IPS-20b (cell line): ENCODE measurements at regions not wholly inside any gene's neighbourhood (a gene's known extent, or its start where the extent isn't known, plus 50 kb on each side); places are given as distances from the start of the nearest gene placed in this dataset.
"Not testable (repeated sequence)": the region's sequence is repeated elsewhere in the genome, so short reads cannot be mapped to it uniquely, and the experiment has no call there.

ENCODE experiments used
- H3K27ac ChIP-seq: one replicate; pipeline ENCODE4 v1.5.1; 2013; ENCODE audit warnings: low read length
- H3K27me3 ChIP-seq: 2 replicates; pipeline ENCODE4 v1.6.1; 2013; ENCODE audit warnings: mild to moderate bottlenecking, low read length, inconsistent platforms; ENCODE audit not compliant: insufficient read depth
- H3K36me3 ChIP-seq: 2 replicates; pipeline ENCODE4 v1.6.1; 2013; ENCODE audit warnings: low read depth, mild to moderate bottlenecking, inconsistent platforms, low read length, moderate library complexity; ENCODE audit not compliant: insufficient read depth
- H3K4me1 ChIP-seq: 2 replicates; pipeline ENCODE4 v1.6.1; 2013; ENCODE audit warnings: mild to moderate bottlenecking, control low read depth, inconsistent platforms, low read length, moderate library complexity; ENCODE audit not compliant: insufficient read depth
- H3K4me3 ChIP-seq: 2 replicates; pipeline ENCODE4 v1.5.1; 2013; ENCODE audit warnings: mild to moderate bottlenecking, low read length, inconsistent platforms
- H3K9ac ChIP-seq: 2 replicates; pipeline ENCODE4 v1.6.1; 2013; ENCODE audit warnings: low read depth, mild to moderate bottlenecking, inconsistent platforms, low read length, moderate library complexity
- H3K9me3 ChIP-seq: 2 replicates; pipeline ENCODE4 v1.6.1; 2013; ENCODE audit warnings: mild to moderate bottlenecking, low read depth, low read length, inconsistent platforms; ENCODE audit not compliant: insufficient read depth

DNA sequence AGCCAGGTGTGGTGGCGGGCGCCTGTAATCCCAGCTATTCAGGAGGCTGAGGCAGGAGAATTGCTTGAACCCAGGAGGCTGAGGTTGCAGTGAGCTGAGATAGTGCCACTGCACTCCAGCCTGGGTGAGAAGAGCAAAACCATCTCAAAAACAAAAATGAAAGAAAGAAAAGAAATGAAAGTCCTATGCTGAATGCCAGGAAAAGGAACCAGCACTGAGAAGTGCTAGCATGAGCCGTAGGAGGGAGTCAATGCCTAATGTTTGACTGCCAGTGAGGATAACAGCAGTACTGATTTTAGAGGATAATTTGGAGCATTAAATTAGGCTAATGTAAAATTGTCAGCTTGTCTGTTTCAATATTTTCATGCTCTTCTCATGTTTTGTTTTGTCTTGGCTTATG, 472.8 kb downstream of the GADD45G start:
- not testable (repeated sequence) for H3K9ac ChIP-seq, H3K27me3 ChIP-seq, H3K27ac ChIP-seq, H3K4me3 ChIP-seq, H3K36me3 ChIP-seq, H3K9me3 ChIP-seq, H3K4me1 ChIP-seq

DNA sequence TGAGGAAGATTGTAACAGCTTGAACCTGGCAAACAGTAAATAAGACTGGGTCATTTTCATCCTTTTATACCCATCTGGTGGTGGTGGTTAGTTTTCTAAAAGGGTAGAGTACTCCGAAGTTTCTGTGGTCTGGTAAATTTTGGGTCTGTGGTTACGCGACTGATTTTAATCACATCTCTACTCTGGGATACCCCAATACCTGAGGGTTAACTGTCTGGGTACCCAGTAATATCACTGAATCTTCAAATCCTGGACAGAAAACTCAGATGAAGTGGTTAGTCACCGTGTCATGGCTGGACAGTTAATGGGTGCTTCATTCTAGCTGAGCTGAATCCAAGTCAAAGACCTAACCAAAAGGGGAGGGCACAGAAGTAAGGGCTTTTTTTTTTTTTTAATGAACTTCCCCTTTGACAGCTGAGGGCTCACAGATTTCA, 474.2 kb downstream of the GADD45G start:
- no peaks in the 10 kb centered on the region; the same call in 1 of the 2 replicates for H3K27me3 ChIP-seq
- no peaks in the 10 kb centered on the region for H3K4me1 ChIP-seq
- no peak overlapping the region for H3K27ac ChIP-seq
- H3K4me3 ChIP-seq: no peak overlapping the region
- H3K36me3 ChIP-seq: no peaks in the 10 kb centered on the region
- H3K9me3 ChIP-seq: no peaks in the 10 kb centered on the region
- H3K9ac ChIP-seq: no peak overlapping the region

DNA sequence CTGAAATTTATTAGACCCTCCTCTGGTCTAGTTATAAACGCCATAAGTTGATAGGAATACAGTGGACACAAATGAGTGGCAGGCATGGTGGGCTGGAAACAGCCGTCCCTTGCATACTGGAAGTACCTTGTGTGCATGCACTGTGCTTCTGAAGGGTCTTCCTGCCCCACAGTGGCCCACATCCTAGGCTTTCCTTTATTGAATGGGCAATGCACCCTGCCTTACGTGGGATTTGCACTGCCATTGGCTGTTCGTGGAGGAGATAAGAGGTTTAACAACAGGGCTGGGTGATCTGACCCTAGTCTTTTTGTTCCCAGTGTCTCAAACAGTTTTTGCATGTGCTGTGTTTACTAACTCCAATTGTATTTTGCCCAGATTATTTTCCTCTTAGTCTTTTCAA, 480.8 kb downstream of the GADD45G start:
- Histone ChIP-seq H3K9me3 (no peaks in the 10 kb centered on the region), H3K27me3 (no peaks in the 10 kb centered on the region), H3K27ac (no peak overlapping the region)

DNA sequence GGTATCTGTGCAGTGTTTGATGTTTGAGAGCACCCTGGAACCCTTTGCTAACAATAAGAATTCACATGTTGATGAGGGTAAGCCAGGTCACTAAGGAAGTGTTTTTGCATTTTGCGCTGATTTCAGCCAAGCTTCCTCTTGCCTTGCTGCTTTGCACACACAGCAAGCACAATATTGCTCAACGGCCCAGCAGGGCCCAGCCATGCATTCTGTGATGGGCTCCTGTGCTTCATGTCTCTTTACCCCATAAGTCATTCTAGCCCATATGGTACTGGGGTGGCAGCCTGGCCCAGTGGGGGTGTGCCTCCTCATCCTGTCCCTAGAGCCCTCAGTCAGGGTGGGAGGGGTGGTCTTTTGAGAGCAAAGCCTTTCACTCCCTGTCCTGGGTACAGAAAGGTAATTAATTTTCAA, 481.3 kb downstream of the GADD45G start:
- Histone ChIP-seq H3K27ac (no peak overlapping the region), H3K9ac (no peak overlapping the region), H3K27me3 (no peaks in the 10 kb centered on the region), H3K4me1 (peaks cover 11% of the 10 kb centered on the region), H3K9me3 (no peaks in the 10 kb centered on the region), H3K4me3 (no peak overlapping the region), H3K36me3 (no peaks in the 10 kb centered on the region)

More for the DNA sequence above, 480.8 kb downstream of the GADD45G start:
- Histone ChIP-seq H3K36me3 (no peaks in the 10 kb centered on the region), H3K4me3 (no peak overlapping the region), H3K9ac (no peak overlapping the region), H3K4me1 (peaks cover 11% of the 10 kb centered on the region)

DNA sequence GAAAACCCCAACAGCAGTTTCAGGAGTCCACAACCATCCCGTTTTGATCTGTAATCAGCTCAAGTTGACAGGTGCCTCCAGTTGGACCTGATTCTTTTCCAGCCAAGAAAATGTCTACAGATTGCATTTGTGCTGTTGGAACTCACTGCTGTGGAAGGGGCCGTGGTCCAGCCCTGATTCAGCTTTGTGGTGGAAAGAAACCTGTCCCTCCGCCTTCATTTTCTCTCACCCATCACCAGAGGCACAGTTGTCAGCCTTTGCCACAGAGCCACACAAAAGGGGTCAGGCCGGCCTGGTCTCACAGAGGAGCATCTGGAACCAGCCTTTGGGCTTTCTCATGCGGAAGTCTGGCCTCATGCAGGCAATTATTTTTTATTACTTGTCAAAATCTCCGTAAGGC, 483.6 kb downstream of the GADD45G start:
- Histone ChIP-seq H3K27me3 (no peaks in the 10 kb centered on the region), H3K9me3 (no peaks in the 10 kb centered on the region), H3K9ac (no peak overlapping the region), H3K4me3 (no peak overlapping the region), H3K4me1 (peaks cover 11% of the 10 kb centered on the region), H3K36me3 (no peaks in the 10 kb centered on the region), H3K27ac (no peak overlapping the region)

DNA sequence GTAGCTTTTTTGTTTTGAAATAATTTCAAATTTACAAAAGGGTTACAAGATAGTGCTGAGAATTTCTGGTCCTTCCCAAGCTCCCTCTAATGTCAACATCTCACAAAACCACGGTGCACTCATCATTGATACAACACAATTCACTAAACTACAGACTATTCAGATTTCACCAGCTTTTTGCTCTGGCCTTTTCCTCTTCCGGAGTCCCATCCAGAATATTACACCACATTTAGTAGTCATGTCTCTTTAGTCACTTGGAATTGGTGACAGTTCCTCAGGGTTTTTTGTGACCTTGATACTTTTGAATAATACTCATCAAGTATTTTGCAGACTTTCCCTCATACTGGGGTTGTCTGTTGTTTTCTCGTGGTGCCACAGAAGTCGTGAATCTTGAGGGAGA, 484.0 kb downstream of the GADD45G start:
- Histone ChIP-seq H3K4me1 (peaks cover 11% of the 10 kb centered on the region), H3K36me3 (no peaks in the 10 kb centered on the region), H3K27ac (no peak overlapping the region), H3K9ac (no peak overlapping the region), H3K4me3 (no peak overlapping the region), H3K27me3 (no peaks in the 10 kb centered on the region), H3K9me3 (no peaks in the 10 kb centered on the region)

DNA sequence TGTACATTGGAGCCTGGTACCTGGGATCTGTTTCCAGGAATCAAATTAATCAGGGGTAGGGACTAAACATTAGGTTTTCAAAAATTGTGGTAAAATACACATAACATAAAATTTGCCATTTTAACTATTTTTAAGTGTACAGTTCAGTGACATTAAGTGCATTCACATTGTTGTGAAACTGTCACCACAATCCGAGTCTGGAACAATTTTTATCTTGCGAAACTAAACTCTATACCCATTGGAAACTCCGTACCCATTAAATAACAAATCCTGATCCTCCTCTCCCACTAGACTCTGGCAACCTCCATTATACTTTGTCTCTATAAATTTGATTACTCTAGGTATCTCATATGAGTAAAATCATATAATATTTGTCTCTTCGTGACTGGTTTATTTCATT, 486.2 kb downstream of the GADD45G start:
- no peak overlapping the region for H3K27ac ChIP-seq
- H3K27me3 ChIP-seq: no peaks in the 10 kb centered on the region
- H3K36me3 ChIP-seq: no peaks in the 10 kb centered on the region
- no peak overlapping the region for H3K9ac ChIP-seq
- peaks cover 5% of the 10 kb centered on the region; the same call in 1 of the 2 replicates for H3K4me1 ChIP-seq
- H3K9me3 ChIP-seq: no peaks in the 10 kb centered on the region
- no peak overlapping the region for H3K4me3 ChIP-seq

DNA sequence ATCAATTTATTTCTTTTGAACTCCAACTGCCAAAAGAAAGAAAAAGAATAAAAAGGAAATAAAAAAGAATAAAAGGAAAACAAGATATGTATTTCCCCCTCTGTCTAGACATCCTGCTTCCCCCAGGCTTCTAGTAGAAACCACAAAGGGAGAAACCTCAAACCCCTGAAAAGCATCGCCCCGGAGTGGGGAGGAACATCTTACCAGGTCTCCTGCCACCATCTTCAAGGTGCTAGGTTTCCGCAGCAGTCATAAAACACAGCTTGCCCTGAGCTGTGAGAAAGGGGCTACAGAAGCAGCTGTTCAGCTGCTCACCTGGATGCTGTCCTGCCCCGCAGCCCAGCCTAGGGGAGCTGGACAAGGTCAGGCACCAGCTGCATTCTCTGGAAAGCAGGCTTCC, 487.7 kb downstream of the GADD45G start:
- no peaks in the 10 kb centered on the region for H3K27me3 ChIP-seq
- no peak overlapping the region for H3K9ac ChIP-seq
- no peaks in the 10 kb centered on the region for H3K36me3 ChIP-seq
- no peaks in the 10 kb centered on the region for H3K9me3 ChIP-seq
- H3K27ac ChIP-seq: no peak overlapping the region
- no peaks in the 10 kb centered on the region for H3K4me1 ChIP-seq
- no peak overlapping the region for H3K4me3 ChIP-seq

DNA sequence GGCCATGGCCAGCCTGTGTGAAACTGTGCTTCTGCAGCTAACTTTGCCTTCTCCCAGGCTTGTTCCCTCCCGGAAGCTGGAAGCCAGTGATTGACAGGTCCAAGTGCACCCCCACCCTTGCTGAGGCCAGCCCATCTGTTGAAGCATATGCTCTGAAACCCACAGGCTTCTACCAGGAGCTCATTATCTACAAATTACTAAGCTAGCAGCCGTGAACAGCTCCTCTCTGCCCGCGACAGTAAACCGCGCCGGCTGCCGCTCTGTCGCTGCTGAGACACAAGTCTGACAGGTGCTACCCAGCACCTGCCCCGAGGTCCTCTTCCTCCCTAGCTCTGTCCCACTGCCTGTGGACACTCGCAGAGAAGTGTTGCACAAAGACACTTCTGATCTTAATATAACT, 490.9 kb downstream of the GADD45G start:
- no peaks in the 10 kb centered on the region for H3K9me3 ChIP-seq
- no peak overlapping the region for H3K27ac ChIP-seq
- no peaks in the 10 kb centered on the region for H3K4me1 ChIP-seq
- H3K27me3 ChIP-seq: no peaks in the 10 kb centered on the region; the same call in 1 of the 2 replicates
- no peak overlapping the region for H3K9ac ChIP-seq
- no peak overlapping the region for H3K4me3 ChIP-seq
- H3K36me3 ChIP-seq: no peaks in the 10 kb centered on the region

DNA sequence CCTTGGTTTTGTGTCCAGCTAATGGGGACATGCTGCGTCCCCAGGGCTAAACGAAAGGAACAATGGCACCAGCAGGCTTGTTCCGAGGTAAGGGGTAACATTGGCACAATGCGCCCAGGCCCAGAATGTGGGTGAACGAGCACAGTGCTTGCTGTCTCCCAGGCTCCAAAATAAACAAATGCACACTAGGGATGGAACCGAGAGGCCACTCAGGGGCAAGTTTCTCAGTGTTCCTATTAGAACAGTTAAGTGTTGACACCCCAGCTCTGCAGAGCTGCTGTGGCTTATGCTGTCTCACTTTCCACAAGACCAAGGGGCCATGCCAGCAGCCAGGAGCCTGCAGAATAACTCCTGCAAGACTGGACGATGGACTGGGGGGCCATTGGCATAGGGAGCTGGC, 492.4 kb downstream of the GADD45G start:
- Histone ChIP-seq H3K9me3 (no peaks in the 10 kb centered on the region), H3K36me3 (no peaks in the 10 kb centered on the region), H3K9ac (no peak overlapping the region), H3K27ac (no peak overlapping the region), H3K4me1 (no peaks in the 10 kb centered on the region), H3K4me3 (no peak overlapping the region), H3K27me3 (no peaks in the 10 kb centered on the region; the same call in 1 of the 2 replicates)

DNA sequence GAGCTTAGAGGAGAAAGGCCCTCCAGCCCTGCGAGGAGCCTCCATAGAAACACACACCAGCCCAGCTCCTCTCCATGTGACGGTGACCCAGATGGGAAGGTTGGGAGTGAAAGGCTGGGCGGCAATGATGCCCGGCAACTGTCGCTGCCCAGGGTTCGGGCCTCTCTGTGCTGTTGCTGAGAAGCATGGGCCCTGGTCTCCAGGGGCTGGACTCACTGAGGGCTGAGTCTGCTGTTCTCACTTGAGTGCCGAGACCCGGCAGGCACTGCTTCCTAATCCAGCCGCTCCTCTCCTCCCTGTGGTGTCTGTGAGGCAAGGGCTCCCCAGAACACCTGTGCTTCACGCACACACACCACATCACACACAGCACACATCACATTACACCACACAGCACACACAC, 493.6 kb downstream of the GADD45G start:
- no peak overlapping the region for H3K4me3 ChIP-seq
- H3K9ac ChIP-seq: no peak overlapping the region
- no peak overlapping the region for H3K27ac ChIP-seq
- no peaks in the 10 kb centered on the region for H3K9me3 ChIP-seq
- H3K27me3 ChIP-seq: no peaks in the 10 kb centered on the region; the same call in 1 of the 2 replicates
- no peaks in the 10 kb centered on the region for H3K4me1 ChIP-seq
- H3K36me3 ChIP-seq: no peaks in the 10 kb centered on the region

DNA sequence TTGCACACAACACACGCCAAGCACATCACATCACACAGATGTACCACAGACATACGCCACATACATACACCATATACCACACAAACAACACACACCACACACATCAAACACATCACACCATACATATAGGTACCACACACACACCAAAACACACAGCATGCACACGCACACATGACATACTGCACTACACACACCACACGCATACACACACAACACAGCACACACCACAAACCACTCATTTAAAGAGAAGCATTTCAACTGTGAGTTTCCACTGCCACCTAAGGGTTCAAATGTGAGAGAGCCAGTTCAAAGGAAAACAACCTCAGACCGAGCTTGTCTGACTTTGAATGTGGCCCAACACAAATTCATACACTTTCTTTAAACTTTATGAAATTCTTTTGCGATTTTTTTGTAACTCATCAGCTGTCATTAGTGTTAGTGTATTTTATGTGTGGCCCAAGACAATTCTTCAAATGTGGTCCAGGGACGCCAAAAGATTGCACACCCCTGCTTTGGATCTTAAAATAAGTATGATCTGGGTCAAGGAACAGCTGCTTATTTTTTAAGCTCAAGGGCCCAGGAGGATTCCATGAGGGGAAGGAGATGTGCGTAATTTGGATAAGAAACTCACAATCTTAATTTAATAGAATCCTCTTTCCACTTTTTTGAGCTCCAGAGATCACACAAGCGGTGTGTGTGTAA, 494.6 kb downstream of the GADD45G start:
- Histone ChIP-seq H3K4me1 (no peaks in the 10 kb centered on the region), H3K27me3 (no peaks in the 10 kb centered on the region; the same call in 1 of the 2 replicates), H3K27ac (no peak overlapping the region), H3K9ac (no peak overlapping the region), H3K36me3 (no peaks in the 10 kb centered on the region), H3K9me3 (no peaks in the 10 kb centered on the region), H3K4me3 (no peak overlapping the region)
